ENCODE measurements at regions not wholly inside any gene's neighbourhood (a gene's known extent, or its start where the extent isn't known, plus 50 kb on each side); places are given as distances from the start of the nearest gene placed in this dataset.

GRCh38 chr13:81637457-81637856 is 1296.5 kb upstream of the SPRY2 start:
- SMC1A ChIA-PET (ENCODE audit: uncharacterized antibody, unreplicated experiment) = interaction anchor here (0.6 to 1.0 kb wide), 2 partner anchors 150 to 366 kb away, joined by 3 read pairs; no protein-coding TSS in a partner anchor
- CTCF ChIA-PET = interaction anchor here (1.8 kb wide), 1 partner anchor 235 kb away, joined by 4 read pairs; no protein-coding TSS in a partner anchor
- no peak overlapping the region for H2AFZ ChIP-seq (ENCODE audit: control insufficient read depth, low read depth, low read length)
- no peaks in the 10 kb centered on the region for H3K79me2 ChIP-seq (ENCODE audit: control insufficient read depth, insufficient read depth, low read length)
- no peak overlapping the region for H3K4me3 ChIP-seq
- H3K27ac ChIP-seq (ENCODE audit: control insufficient read depth, insufficient read depth) = no peak overlapping the region
- TF ChIP-seq NFXL1 (IDR thresholded peaks at IDR 0.05; ENCODE audit: borderline replicate concordance) (no peak), CHD1 (IDR thresholded peaks at IDR 0.05; ENCODE audit: low read depth, low read length) (no peak), USF2 (IDR thresholded peaks at IDR 0.05; ENCODE audit: borderline replicate concordance, low read depth, low read length) (no peak)
- TF ChIP-seq, protein P1, sequence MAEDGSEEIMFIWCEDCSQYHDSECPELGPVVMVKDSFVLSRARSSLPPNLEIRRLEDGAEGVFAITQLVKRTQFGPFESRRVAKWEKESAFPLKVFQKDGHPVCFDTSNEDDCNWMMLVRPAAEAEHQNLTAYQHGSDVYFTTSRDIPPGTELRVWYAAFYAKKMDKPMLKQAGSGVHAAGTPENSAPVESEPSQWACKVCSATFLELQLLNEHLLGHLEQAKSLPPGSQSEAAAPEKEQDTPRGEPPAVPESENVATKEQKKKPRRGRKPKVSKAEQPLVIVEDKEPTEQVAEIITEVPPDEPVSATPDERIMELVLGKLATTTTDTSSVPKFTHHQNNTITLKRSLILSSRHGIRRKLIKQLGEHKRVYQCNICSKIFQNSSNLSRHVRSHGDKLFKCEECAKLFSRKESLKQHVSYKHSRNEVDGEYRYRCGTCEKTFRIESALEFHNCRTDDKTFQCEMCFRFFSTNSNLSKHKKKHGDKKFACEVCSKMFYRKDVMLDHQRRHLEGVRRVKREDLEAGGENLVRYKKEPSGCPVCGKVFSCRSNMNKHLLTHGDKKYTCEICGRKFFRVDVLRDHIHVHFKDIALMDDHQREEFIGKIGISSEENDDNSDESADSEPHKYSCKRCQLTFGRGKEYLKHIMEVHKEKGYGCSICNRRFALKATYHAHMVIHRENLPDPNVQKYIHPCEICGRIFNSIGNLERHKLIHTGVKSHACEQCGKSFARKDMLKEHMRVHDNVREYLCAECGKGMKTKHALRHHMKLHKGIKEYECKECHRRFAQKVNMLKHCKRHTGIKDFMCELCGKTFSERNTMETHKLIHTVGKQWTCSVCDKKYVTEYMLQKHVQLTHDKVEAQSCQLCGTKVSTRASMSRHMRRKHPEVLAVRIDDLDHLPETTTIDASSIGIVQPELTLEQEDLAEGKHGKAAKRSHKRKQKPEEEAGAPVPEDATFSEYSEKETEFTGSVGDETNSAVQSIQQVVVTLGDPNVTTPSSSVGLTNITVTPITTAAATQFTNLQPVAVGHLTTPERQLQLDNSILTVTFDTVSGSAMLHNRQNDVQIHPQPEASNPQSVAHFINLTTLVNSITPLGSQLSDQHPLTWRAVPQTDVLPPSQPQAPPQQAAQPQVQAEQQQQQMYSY (CRISPR knock-in tag; IDR thresholded peaks at IDR 0.05) = no peak
- intact Hi-C loops (cut with micrococcal nuclease; ENCODE audit: unreplicated experiment) = no loop called here
- H3K27me3 ChIP-seq (replicated peaks in 1 of 2; ENCODE audit: control insufficient read depth in 2 of 2, insufficient read depth in 2 of 2, low read length in 1 of 2) = no peaks in the 10 kb centered on the region
- DNase-seq (ENCODE audit: low read depth, low spot score) (no peak), FAIRE-seq (no peak), ATAC-seq (no peak)
- in situ Hi-C loops (cut with MboI) = no loop called here
- H3K9me3 ChIP-seq (replicated peaks; ENCODE audit: control insufficient read depth, insufficient read depth, low read length) = no peaks in the 10 kb centered on the region
- H3K4me2 ChIP-seq (ENCODE audit: control insufficient read depth, insufficient read depth) = no peak overlapping the region
- BruUV-seq (replicated peaks) = no TSS peak
- H3K9ac ChIP-seq (ENCODE audit: control insufficient read depth, insufficient read depth, low read length) = no peak overlapping the region
- POLR2A ChIA-PET = no interaction called here
- RAD21 ChIA-PET (ENCODE audit: unreplicated experiment) = interaction anchor here (0.8 to 1.3 kb wide), 2 partner anchors 30 to 235 kb away, joined by 3 to 4 read pairs; no protein-coding TSS in a partner anchor
- no peaks in the 10 kb centered on the region for H3K36me3 ChIP-seq (ENCODE audit: control insufficient read depth in 2 of 2, insufficient read depth in 2 of 2, low read length in 1 of 2)
- H4K20me1 ChIP-seq (ENCODE audit: control insufficient read depth, insufficient read depth) = no peaks in the 10 kb centered on the region
- 6% methylated on average over 2 of the region's 2 CpGs for WGBS (ENCODE audit: insufficient coverage, insufficient replicate concordance, low lambda C conversion rate, missing lambda C conversion rate)
- H3K4me1 ChIP-seq (ENCODE audit: control insufficient read depth, insufficient read depth, low read length) = no peaks in the 10 kb centered on the region

Measured in GM12878 (cell line).